ENCODE measurements at regions not wholly inside any gene's neighbourhood (a gene's known extent, or its start where the extent isn't known, plus 50 kb on each side); places are given as distances from the start of the nearest gene placed in this dataset.

DNA sequence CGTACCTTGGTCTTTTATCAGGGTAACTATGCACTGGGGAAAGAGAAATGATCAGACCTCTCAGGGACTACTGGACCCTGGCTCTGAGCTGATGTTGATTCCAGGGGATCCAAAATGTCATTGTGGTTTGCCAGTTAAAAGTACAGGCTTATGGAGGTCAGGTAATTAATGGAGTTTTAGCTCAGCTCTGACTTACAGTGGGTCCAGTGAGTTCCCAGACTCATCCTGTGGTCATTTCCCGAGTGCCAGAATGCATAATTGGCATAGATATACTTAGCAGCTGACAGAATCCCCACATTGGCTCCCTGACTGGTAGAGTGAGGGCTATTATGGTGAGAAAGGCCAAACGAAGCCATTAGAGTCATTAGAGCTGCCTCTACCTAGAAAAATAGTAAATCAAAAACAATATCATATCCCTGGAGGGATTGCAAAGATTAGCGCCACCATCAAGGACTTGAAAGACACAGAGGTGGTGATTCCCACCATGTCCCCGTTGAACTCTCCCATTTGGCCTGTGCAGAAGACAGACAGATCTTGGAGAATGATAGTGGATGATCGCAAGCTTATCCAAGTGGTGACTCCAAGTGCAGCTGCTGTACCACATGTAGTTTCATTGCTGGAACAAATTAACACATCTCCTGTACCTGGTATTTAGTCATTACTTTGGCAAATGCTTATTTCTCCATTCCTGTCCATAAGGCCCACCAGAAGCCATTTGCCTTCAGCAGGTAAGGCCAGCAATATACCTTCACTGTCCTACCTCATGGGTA is 152.4 kb downstream of the THBS2 start (continued):
- TF ChIP-seq RFX5 (IDR thresholded peaks at IDR 0.05; ENCODE audit: low read depth, low read length), result no peak

DNA sequence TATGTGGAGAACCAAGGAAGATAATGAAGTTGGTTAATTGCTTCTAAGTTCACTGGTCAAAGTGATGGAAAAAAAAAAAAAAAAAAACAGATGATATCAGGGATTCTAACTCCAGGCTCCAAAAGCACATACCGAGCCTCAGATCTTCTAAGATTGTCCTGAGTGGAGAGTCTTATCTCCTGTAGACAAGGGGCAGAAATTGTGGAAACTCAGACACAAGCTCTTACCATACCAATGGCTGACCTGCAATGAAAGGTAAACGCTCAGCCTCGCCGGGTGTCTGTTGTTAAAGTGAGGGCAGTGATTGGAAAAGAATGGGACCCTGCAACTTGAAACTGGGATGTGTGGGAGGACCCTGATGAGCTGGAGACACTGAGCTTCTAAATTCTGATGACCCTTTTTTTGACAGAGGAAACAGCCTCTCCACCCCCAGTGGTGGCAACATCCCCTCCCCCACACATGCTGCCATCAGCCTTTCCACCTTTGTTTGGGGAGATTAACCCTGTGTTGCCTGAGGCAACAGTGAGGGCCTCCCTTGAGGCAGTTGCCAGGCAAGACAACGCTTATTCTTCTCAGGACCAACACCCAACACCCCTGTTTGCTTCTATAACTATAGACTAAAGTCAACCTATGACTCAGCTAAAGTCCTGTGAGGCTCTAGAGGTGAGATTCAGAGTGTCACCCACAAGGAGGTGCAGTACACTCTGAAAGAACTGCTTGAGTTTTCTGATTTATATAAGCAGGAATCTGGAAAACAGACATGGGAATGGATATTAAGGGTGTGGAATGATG is 154.0 kb downstream of the THBS2 start:
- peak overlapping the region; percentile 44; the same call in 1 of the 2 replicates for H2BK20ac ChIP-seq (ENCODE audit: low read depth, low read length)
- H4K5ac ChIP-seq (ENCODE audit: low read depth, low read length), result peak overlapping the region; percentile 92; the same call in 1 of the 2 replicates
- dilution Hi-C loops (cut with HindIII; ENCODE audit: low sequenced_read_pairs, unreplicated experiment), result no loop called here
- H2AK5ac ChIP-seq (ENCODE audit: low read depth, low read length), result peak overlapping the region; percentile 70; the same call in 1 of the 2 replicates
- peak overlapping the region; percentile 49; the same call in 1 of the 2 replicates for H4K91ac ChIP-seq (ENCODE audit: insufficient read depth, low read depth, low read length)
- 0 out of 2 replicates have a peak overlapping the region, but pooled peaks have one; percentile 36 for H3K4ac ChIP-seq (ENCODE audit: low read depth, low read length)
- H2BK15ac ChIP-seq (ENCODE audit: low read depth, low read length), result peak overlapping the region; percentile 38; the same call in 1 of the 3 replicates
- intact Hi-C loops (cut with micrococcal nuclease), result no loop called here
- H3K4me1 ChIP-seq (ENCODE audit: control insufficient read depth, insufficient read depth, low read length), result peaks cover 16% of the 10 kb centered on the region
- no peak overlapping the region for H3K56ac ChIP-seq (ENCODE audit: extremely low read depth, insufficient read depth, low read length)
- no peak overlapping the region for H3K23ac ChIP-seq (ENCODE audit: low read depth, low read length)
- H3K36me3 ChIP-seq (ENCODE audit: control insufficient read depth, insufficient read depth, low read length), result no peaks in the 10 kb centered on the region
- H3K18ac ChIP-seq (ENCODE audit: low read depth, low read length), result peak overlapping the region; percentile 95; the same call in 1 of the 2 replicates
- H3K14ac ChIP-seq (replicated peaks; ENCODE audit: low read depth, low read length), result no peak overlapping the region
- H3K4me3 ChIP-seq (ENCODE audit: insufficient read depth, low read depth, low read length), result no peak overlapping the region
- peak; percentile 70 for DNase-seq
- ChIA-PET CTCF (no interaction called here), POLR2A (ENCODE audit: unreplicated experiment) (no interaction called here)
- H3K79me1 ChIP-seq (ENCODE audit: low read depth in 1 of 2, low read length in 2 of 2), result no peaks in the 10 kb centered on the region
- no peak overlapping the region for H3K9ac ChIP-seq (ENCODE audit: low read depth, low read length)
- WGBS, 2 experiments (ENCODE audit: extremely low coverage in 2 of 2, insufficient read length in 1 of 2), result no CpG with 5 or more reads among the region's 5 CpGs
- no peaks in the 10 kb centered on the region for H3K9me3 ChIP-seq (ENCODE audit: control insufficient read depth, insufficient read depth, low read length)
- H4K8ac ChIP-seq (ENCODE audit: low read depth in 2 of 2, low read length in 2 of 2), result peak overlapping the region in 1 of 2 experiments; percentile 50; a peak in 1 of 4 replicates
- 0 out of 2 replicates have a peak overlapping the region, but pooled peaks have one; percentile 49 for H2BK120ac ChIP-seq (ENCODE audit: low read depth, low read length)
- peak overlapping the region; percentile 62 for H2AK9ac ChIP-seq (replicated peaks; ENCODE audit: low read depth, low read length, poor library complexity)
- no peak overlapping the region for H3K4me2 ChIP-seq (ENCODE audit: low read depth, low read length)
- no peak overlapping the region for H2AFZ ChIP-seq (replicated peaks; ENCODE audit: low read length, poor library complexity)
- in situ Hi-C loops (cut with MboI; ENCODE audit: low sequenced_read_pairs), result no loop called here
- H3K27me3 ChIP-seq (ENCODE audit: control insufficient read depth, insufficient read depth, low read length), result no peaks in the 10 kb centered on the region
- H4K20me1 ChIP-seq (ENCODE audit: insufficient read depth, low read length), result no peaks in the 10 kb centered on the region
- H3K27ac ChIP-seq (ENCODE audit: insufficient read depth, low read length), result no peak overlapping the region
- no peak for ATAC-seq (ENCODE audit: low read depth)
- no peak overlapping the region for H2BK5ac ChIP-seq (ENCODE audit: low read depth, low read length, poor library complexity, severe bottlenecking)
- H3K9me1 ChIP-seq (ENCODE audit: insufficient read depth, low read length), result peaks cover 6% of the 10 kb centered on the region; the same call in 1 of the 2 replicates
- BruUV-seq (replicated peaks), result no TSS peak
- TF ChIP-seq MXI1 (IDR thresholded peaks at IDR 0.05; ENCODE audit: borderline replicate concordance, low read depth, low read length) (no peak), POLR2A (IDR thresholded peaks at IDR 0.05; ENCODE audit: low read depth, low read length) (no peak), CEBPB (IDR thresholded peaks at IDR 0.05; ENCODE audit: low read depth, low read length) (no peak), NFE2L2 (IDR thresholded peaks at IDR 0.05; ENCODE audit: low read depth, low read length) (peak; percentile 76), RFX5 (IDR thresholded peaks at IDR 0.05; ENCODE audit: low read depth, low read length) (no peak), RAD21 (IDR thresholded peaks at IDR 0.05; ENCODE audit: low read length) (peak; percentile 41), MAFK (IDR thresholded peaks at IDR 0.05; ENCODE audit: low read depth, low read length) (no peak), MAZ (IDR thresholded peaks at IDR 0.05; ENCODE audit: borderline replicate concordance, low read depth, low read length) (no peak), RCOR1 (IDR thresholded peaks at IDR 0.05; ENCODE audit: insufficient replicate concordance, low read length) (no peak), BHLHE40 (IDR thresholded peaks at IDR 0.05; ENCODE audit: low read depth, low read length) (no peak)
- TF ChIP-seq, protein P1, sequence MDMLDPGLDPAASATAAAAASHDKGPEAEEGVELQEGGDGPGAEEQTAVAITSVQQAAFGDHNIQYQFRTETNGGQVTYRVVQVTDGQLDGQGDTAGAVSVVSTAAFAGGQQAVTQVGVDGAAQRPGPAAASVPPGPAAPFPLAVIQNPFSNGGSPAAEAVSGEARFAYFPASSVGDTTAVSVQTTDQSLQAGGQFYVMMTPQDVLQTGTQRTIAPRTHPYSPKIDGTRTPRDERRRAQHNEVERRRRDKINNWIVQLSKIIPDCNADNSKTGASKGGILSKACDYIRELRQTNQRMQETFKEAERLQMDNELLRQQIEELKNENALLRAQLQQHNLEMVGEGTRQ (IDR thresholded peaks at IDR 0.05; ENCODE audit: low read depth, low read length), result no peak
- TF ChIP-seq, protein P2, sequence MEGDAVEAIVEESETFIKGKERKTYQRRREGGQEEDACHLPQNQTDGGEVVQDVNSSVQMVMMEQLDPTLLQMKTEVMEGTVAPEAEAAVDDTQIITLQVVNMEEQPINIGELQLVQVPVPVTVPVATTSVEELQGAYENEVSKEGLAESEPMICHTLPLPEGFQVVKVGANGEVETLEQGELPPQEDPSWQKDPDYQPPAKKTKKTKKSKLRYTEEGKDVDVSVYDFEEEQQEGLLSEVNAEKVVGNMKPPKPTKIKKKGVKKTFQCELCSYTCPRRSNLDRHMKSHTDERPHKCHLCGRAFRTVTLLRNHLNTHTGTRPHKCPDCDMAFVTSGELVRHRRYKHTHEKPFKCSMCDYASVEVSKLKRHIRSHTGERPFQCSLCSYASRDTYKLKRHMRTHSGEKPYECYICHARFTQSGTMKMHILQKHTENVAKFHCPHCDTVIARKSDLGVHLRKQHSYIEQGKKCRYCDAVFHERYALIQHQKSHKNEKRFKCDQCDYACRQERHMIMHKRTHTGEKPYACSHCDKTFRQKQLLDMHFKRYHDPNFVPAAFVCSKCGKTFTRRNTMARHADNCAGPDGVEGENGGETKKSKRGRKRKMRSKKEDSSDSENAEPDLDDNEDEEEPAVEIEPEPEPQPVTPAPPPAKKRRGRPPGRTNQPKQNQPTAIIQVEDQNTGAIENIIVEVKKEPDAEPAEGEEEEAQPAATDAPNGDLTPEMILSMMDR (conservative IDR thresholded peaks at IDR 0.05; ENCODE audit: low read depth, low read length), result peak; percentile 36; the same call in 1 of the 2 replicates
